Fibroblast of lung (primary cell): ENCODE measurements at regions not wholly inside any gene's neighbourhood (a gene's known extent, or its start where the extent isn't known, plus 50 kb on each side); places are given as distances from the start of the nearest gene placed in this dataset.

Source experiments
- DNase-seq, 2 donors: peaks; one replicate each; pipeline versions ENCODE4 v3.0.0 to v3.0.0-alpha.2; 2010; ENCODE audit warnings: low read depth in 2 of 2
- H2AFZ ChIP-seq: 2 replicates; pipeline ENCODE4 v1.5.1; 2012; ENCODE audit warnings: low read length, control low read depth, inconsistent platforms
- H3K27ac ChIP-seq: 2 replicates; pipeline ENCODE4 v1.5.1; 2011; ENCODE audit warnings: low read length, control low read depth; ENCODE audit not compliant: insufficient read depth
- H3K27me3 ChIP-seq: 2 replicates; pipeline ENCODE4 v1.5.1; 2011; ENCODE audit warnings: mild to moderate bottlenecking, low read length; ENCODE audit not compliant: control insufficient read depth, insufficient read depth
- H3K36me3 ChIP-seq: 2 replicates; pipeline ENCODE4 v1.5.1; 2011; ENCODE audit warnings: low read length; ENCODE audit not compliant: control insufficient read depth, insufficient read depth
- H3K4me1 ChIP-seq: 2 replicates; pipeline ENCODE4 v1.5.1; 2011; ENCODE audit warnings: low read length; ENCODE audit not compliant: control insufficient read depth, insufficient read depth; ENCODE audit errors: extremely low read depth
- H3K4me2 ChIP-seq: 2 replicates; pipeline ENCODE4 v1.5.1; 2011; ENCODE audit warnings: low read length, control low read depth; ENCODE audit not compliant: insufficient read depth; ENCODE audit errors: extremely low read depth
- H3K4me3 ChIP-seq, 4 experiments: fragments of 200-600 bp in 1 of 4; sonication (generic) in 1 of 4; replicated peaks in 1 of 4; 2 replicates each; pipeline ENCODE4 v1.5.1; 2011 to 2016; ENCODE audit warnings: low read length in 4 of 4, low read depth in 3 of 4, mild to moderate bottlenecking in 3 of 4, control low read depth in 2 of 4, inconsistent platforms in 1 of 4, mixed read lengths in 1 of 4; ENCODE audit not compliant: insufficient read depth in 1 of 4; ENCODE audit errors: control extremely low read depth in 1 of 4
- H3K79me2 ChIP-seq: 2 replicates; pipeline ENCODE4 v1.5.1; 2012; ENCODE audit warnings: mild to moderate bottlenecking, low read length, inconsistent platforms; ENCODE audit not compliant: control insufficient read depth, insufficient read depth
- H3K9ac ChIP-seq: 2 replicates; pipeline ENCODE4 v1.5.1; 2011; ENCODE audit warnings: mild to moderate bottlenecking, low read length, control low read depth; ENCODE audit not compliant: insufficient read depth
- H3K9me3 ChIP-seq: 2 replicates; pipeline ENCODE4 v1.5.1; 2012; ENCODE audit warnings: low read depth, low read length; ENCODE audit not compliant: control insufficient read depth, insufficient read depth
- H4K20me1 ChIP-seq: 2 replicates; pipeline ENCODE4 v1.5.1; 2011; ENCODE audit warnings: low read length; ENCODE audit not compliant: control insufficient read depth, insufficient read depth; ENCODE audit errors: extremely low read depth
- CTCF ChIP-seq, 2 donors: IDR thresholded peaks in 1 of 2; conservative IDR thresholded peaks in 1 of 2; 1 replicate in 1 of 2; 2 replicates in 1 of 2; pipeline ENCODE4 v1.5.1; 2011 to 2012; ENCODE audit warnings: low read length in 2 of 2, control low read depth in 1 of 2, inconsistent platforms in 1 of 2, low read depth in 1 of 2, mild to moderate bottlenecking in 1 of 2
- EZH2 ChIP-seq: IDR thresholded peaks from 2 replicates; pipeline ENCODE4 v1.5.1; 2012; ENCODE audit warnings: low read length, control low read depth, mild to moderate bottlenecking; ENCODE audit errors: missing control alignments

GRCh38 chr2:4135765-4136164 is 432.4 kb downstream of the DCDC2C start:
- Histone ChIP-seq H4K20me1 (no peaks in the 10 kb centered on the region), H3K79me2 (no peaks in the 10 kb centered on the region), H3K9ac (no peak overlapping the region), H3K4me1 (no peaks in the 10 kb centered on the region), H3K9me3 (no peaks in the 10 kb centered on the region), H3K4me3 (no peak overlapping the region), H2AFZ (no peak overlapping the region), H3K4me2 (no peak overlapping the region), H3K27me3 (no peaks in the 10 kb centered on the region), H3K36me3 (no peaks in the 10 kb centered on the region), H3K27ac (no peak overlapping the region)
- DNase-seq, result no peak
- no peak for TF ChIP-seq CTCF (conservative IDR thresholded peaks at IDR 0.05 in 1 of 2, IDR thresholded peaks at IDR 0.05 in 1 of 2; ENCODE audit: low read depth in 1 of 2, low read length in 2 of 2)
- TF ChIP-seq EZH2, result no peak

GRCh38 chr2:4139316-4139715 is 435.9 kb downstream of the DCDC2C start:
- H3K4me2 ChIP-seq, result no peak overlapping the region

GRCh38 chr2:4139731-4140130 is 436.4 kb downstream of the DCDC2C start:
- Histone ChIP-seq H3K27ac (no peak overlapping the region), H3K4me2 (no peak overlapping the region), H3K4me1 (no peaks in the 10 kb centered on the region), H3K9ac (no peak overlapping the region), H3K36me3 (no peaks in the 10 kb centered on the region), H3K4me3 (no peak overlapping the region), H2AFZ (no peak overlapping the region), H3K9me3 (no peaks in the 10 kb centered on the region), H3K79me2 (no peaks in the 10 kb centered on the region), H3K27me3 (no peaks in the 10 kb centered on the region), H4K20me1 (no peaks in the 10 kb centered on the region)
- no peak for TF ChIP-seq EZH2
- no peak for TF ChIP-seq CTCF (conservative IDR thresholded peaks at IDR 0.05 in 1 of 2, IDR thresholded peaks at IDR 0.05 in 1 of 2; ENCODE audit: low read depth in 1 of 2, low read length in 2 of 2)
- DNase-seq, result no peak

More at GRCh38 chr2:4139316-4139715, 435.9 kb downstream of the DCDC2C start:
- Histone ChIP-seq H3K4me3 (no peak overlapping the region), H3K27ac (no peak overlapping the region), H4K20me1 (no peaks in the 10 kb centered on the region), H3K9me3 (no peaks in the 10 kb centered on the region), H2AFZ (no peak overlapping the region), H3K36me3 (no peaks in the 10 kb centered on the region), H3K4me1 (no peaks in the 10 kb centered on the region), H3K27me3 (no peaks in the 10 kb centered on the region), H3K9ac (no peak overlapping the region), H3K79me2 (no peaks in the 10 kb centered on the region)
- no peak for DNase-seq
- no peak for TF ChIP-seq CTCF (conservative IDR thresholded peaks at IDR 0.05 in 1 of 2, IDR thresholded peaks at IDR 0.05 in 1 of 2; ENCODE audit: low read depth in 1 of 2, low read length in 2 of 2)
- no peak for TF ChIP-seq EZH2
